Osteoblast (primary cell): ENCODE measurements at regions not wholly inside any gene's neighbourhood (a gene's known extent, or its start where the extent isn't known, plus 50 kb on each side); places are given as distances from the start of the nearest gene placed in this dataset.
"Not testable (repeated sequence)": the region's sequence is repeated elsewhere in the genome, so short reads cannot be mapped to it uniquely, and the experiment has no call there.

Experiments used
- DNase-seq: peaks from one replicate; pipeline ENCODE4 v3.0.0; 2011; ENCODE audit warnings: low spot score, mixed read lengths; ENCODE audit not compliant: insufficient read length; ENCODE audit errors: missing footprints
- H2AFZ ChIP-seq: 2 replicates; pipeline ENCODE4 v1.6.0; 2011; ENCODE audit warnings: mild to moderate bottlenecking, low read length
- H3K27ac ChIP-seq: 2 replicates; pipeline ENCODE4 v1.5.1; 2011; ENCODE audit warnings: mild to moderate bottlenecking, low read depth, low read length, moderate library complexity
- H3K27me3 ChIP-seq: 2 replicates; pipeline ENCODE4 v1.6.0; 2012; ENCODE audit warnings: mild to moderate bottlenecking, control low read depth, inconsistent platforms, low read length, moderate library complexity; ENCODE audit not compliant: insufficient read depth
- H3K36me3 ChIP-seq: 2 replicates; pipeline ENCODE4 v1.5.1; 2011; ENCODE audit warnings: mild to moderate bottlenecking, low read length, control low read depth, moderate library complexity; ENCODE audit not compliant: insufficient read depth
- H3K4me1 ChIP-seq: 2 replicates; pipeline ENCODE4 v1.5.1; 2011; ENCODE audit warnings: mild to moderate bottlenecking, low read length, control low read depth, moderate library complexity; ENCODE audit not compliant: insufficient read depth
- H3K4me2 ChIP-seq: 2 replicates; pipeline ENCODE4 v1.6.0; 2011; ENCODE audit warnings: mild to moderate bottlenecking, low read length; ENCODE audit not compliant: insufficient read depth
- H3K4me3 ChIP-seq: fragments of 200-600 bp; sonication (generic); 3 replicates; pipeline ENCODE4 v1.5.1; 2012; ENCODE audit warnings: mild to moderate bottlenecking, low read length, inconsistent platforms; ENCODE audit not compliant: insufficient read depth
- H3K79me2 ChIP-seq: 2 replicates; pipeline ENCODE4 v1.6.0; 2012; ENCODE audit warnings: mild to moderate bottlenecking, low read length, control low read depth, inconsistent platforms; ENCODE audit not compliant: insufficient read depth
- H3K9me3 ChIP-seq: 2 replicates; pipeline ENCODE4 v1.5.1; 2011; ENCODE audit warnings: low read depth, low read length, control low read depth
- H4K20me1 ChIP-seq: 2 replicates; pipeline ENCODE4 v1.6.0; 2012; ENCODE audit warnings: mild to moderate bottlenecking, low read length, control low read depth; ENCODE audit not compliant: insufficient read depth
- CTCF ChIP-seq: IDR thresholded peaks from 2 replicates; pipeline ENCODE4 v1.5.1; 2011; ENCODE audit warnings: mild to moderate bottlenecking, low read depth, low read length, moderate library complexity; ENCODE audit errors: extremely low read depth

- Histone ChIP-seq H2AFZ (no peak overlapping the region), H3K27me3 (no peaks in the 10 kb centered on the region), H3K27ac (no peak overlapping the region), H3K4me1 (no peaks in the 10 kb centered on the region), H3K9me3 (no peaks in the 10 kb centered on the region), H3K4me2 (no peak overlapping the region), H3K4me3 (no peak overlapping the region), H3K79me2 (no peaks in the 10 kb centered on the region), H4K20me1 (no peaks in the 10 kb centered on the region), H3K36me3 (no peaks in the 10 kb centered on the region)
- no peak for DNase-seq
- no peak for TF ChIP-seq CTCF
Observed at GRCh38 chrX:138874271-138874935, 162.9 kb upstream of the FGF13 start.

GRCh38 chrX:138873640-138874039, 162.1 kb upstream of the FGF13 start:
- H4K20me1 ChIP-seq, DNase-seq, H3K27me3 ChIP-seq, H3K4me1 ChIP-seq, H2AFZ ChIP-seq, H3K36me3 ChIP-seq, H3K4me2 ChIP-seq, H3K4me3 ChIP-seq, H3K9me3 ChIP-seq, H3K79me2 ChIP-seq, H3K27ac ChIP-seq: not testable (repeated sequence)

- no peaks in the 10 kb centered on the region for H3K36me3 ChIP-seq
- no peak overlapping the region for H3K4me3 ChIP-seq
- H3K79me2 ChIP-seq: no peaks in the 10 kb centered on the region
- no peaks in the 10 kb centered on the region for H3K27me3 ChIP-seq
- no peaks in the 10 kb centered on the region for H3K9me3 ChIP-seq
- H2AFZ ChIP-seq: no peak overlapping the region
- H3K27ac ChIP-seq: no peak overlapping the region
- no peaks in the 10 kb centered on the region for H3K4me1 ChIP-seq
- no peaks in the 10 kb centered on the region for H4K20me1 ChIP-seq
- DNase-seq: no peak
- no peak overlapping the region for H3K4me2 ChIP-seq
- TF ChIP-seq CTCF: no peak
Observed at GRCh38 chrX:138872537-138872936, 161.0 kb upstream of the FGF13 start.

GRCh38 chrX:138871739-138872138, 160.2 kb upstream of the FGF13 start:
- H3K27ac ChIP-seq: no peak overlapping the region
- H4K20me1 ChIP-seq: no peaks in the 10 kb centered on the region
- no peak for TF ChIP-seq CTCF
- no peaks in the 10 kb centered on the region for H3K9me3 ChIP-seq
- H3K4me2 ChIP-seq: no peak overlapping the region
- no peak overlapping the region for H3K4me3 ChIP-seq
- H3K27me3 ChIP-seq: no peaks in the 10 kb centered on the region
- H2AFZ ChIP-seq: no peak overlapping the region
- DNase-seq: no peak
- no peaks in the 10 kb centered on the region for H3K36me3 ChIP-seq
- H3K79me2 ChIP-seq: no peaks in the 10 kb centered on the region
- H3K4me1 ChIP-seq: no peaks in the 10 kb centered on the region
